ENCODE measurements at regions not wholly inside any gene's neighbourhood (a gene's known extent, or its start where the extent isn't known, plus 50 kb on each side); places are given as distances from the start of the nearest gene placed in this dataset.
"Not testable (repeated sequence)": the region's sequence is repeated elsewhere in the genome, so short reads cannot be mapped to it uniquely, and the experiment has no call there.

GRCh38 chr10:35781643-35782035 is 139.5 kb upstream of the FZD8 start:
- no peaks in the 10 kb centered on the region for H3K4me1 ChIP-seq (ENCODE audit: control insufficient read depth in 1 of 2, extremely low read depth in 1 of 2, insufficient read depth in 2 of 2, low read length in 2 of 2)
- no peak overlapping the region for H3K27ac ChIP-seq (ENCODE audit: low read length)
- Mint-ChIP-seq H3K27ac (no peak overlapping the region), H3K4me3 (no peak overlapping the region), H3K4me1 (no peaks in the 10 kb centered on the region), H3K9me3 (peaks cover 0 to 2% (median 2%) of the 10 kb centered on the region in 3 donors), H3K27me3 (peaks cover 4% of the 10 kb centered on the region in 2 donors), H3K36me3 (no peaks in the 10 kb centered on the region)
- no peak overlapping the region for H3K4me3 ChIP-seq (ENCODE audit: control insufficient read depth in 1 of 2, extremely low read depth in 1 of 2, low read length in 1 of 2)
- 69% methylated on average over 3 of the region's 5 CpGs for WGBS (ENCODE audit: insufficient coverage)
- H3K36me3 ChIP-seq (ENCODE audit: control insufficient read depth in 2 of 2, extremely low read depth in 1 of 2, insufficient read depth in 1 of 2, low read length in 1 of 2) = no peaks in the 10 kb centered on the region
- no peaks in the 10 kb centered on the region for H3K9me3 ChIP-seq
- no peaks in the 10 kb centered on the region for H3K27me3 ChIP-seq (replicated peaks in 1 of 2; ENCODE audit: control insufficient read depth in 2 of 2, extremely low read depth in 1 of 2, insufficient read depth in 2 of 2, low read length in 1 of 2)
- ChIA-PET CTCF (interaction anchor here in 1 of 2 donors (1.6 kb wide), 1 partner anchor 146 kb away, joined by 3 read pairs; no protein-coding TSS in a partner anchor), POLR2A (no interaction called here)
- ATAC-seq (replicated peaks in 1 of 4) (no peak), DNase-seq (peak in 2 of 35 experiments; percentile 1 to 8)

- no CpG with 5 or more reads among the region's 2 CpGs for WGBS (ENCODE audit: insufficient coverage)
- Histone ChIP-seq H3K36me3 (ENCODE audit: control insufficient read depth in 2 of 2, extremely low read depth in 1 of 2, insufficient read depth in 1 of 2, low read length in 1 of 2) (no peaks in the 10 kb centered on the region), H3K27ac (ENCODE audit: low read length) (no peak overlapping the region), H3K9me3 (no peaks in the 10 kb centered on the region), H3K27me3 (replicated peaks in 1 of 2; ENCODE audit: control insufficient read depth in 2 of 2, extremely low read depth in 1 of 2, insufficient read depth in 2 of 2, low read length in 1 of 2) (no peaks in the 10 kb centered on the region), H3K4me1 (ENCODE audit: control insufficient read depth in 1 of 2, extremely low read depth in 1 of 2, insufficient read depth in 2 of 2, low read length in 2 of 2) (no peaks in the 10 kb centered on the region), H3K4me3 (ENCODE audit: control insufficient read depth in 1 of 2, extremely low read depth in 1 of 2, low read length in 1 of 2) (no peak overlapping the region)
- Mint-ChIP-seq H3K4me1 (no peaks in the 10 kb centered on the region), H3K36me3 (no peaks in the 10 kb centered on the region), H3K27me3 (peaks cover 4% of the 10 kb centered on the region in 2 donors), H3K9me3 (no peaks in the 10 kb centered on the region), H3K4me3 (no peak overlapping the region), H3K27ac (no peak overlapping the region)
- ATAC-seq (replicated peaks in 1 of 4) = no peak
- DNase-seq = no peak
- CTCF ChIA-PET = interaction anchor here in 1 of 2 donors (1.6 kb wide), 1 partner anchor 146 kb away, joined by 3 read pairs; no protein-coding TSS in a partner anchor
- POLR2A ChIA-PET = no interaction called here
Measured at GRCh38 chr10:35780970-35781642, 139.0 kb upstream of the FZD8 start.

GRCh38 chr10:35778306-35778705 is 136.2 kb upstream of the FZD8 start:
- Histone ChIP-seq H3K36me3 (ENCODE audit: control insufficient read depth in 2 of 2, extremely low read depth in 1 of 2, insufficient read depth in 1 of 2, low read length in 1 of 2) (no peaks in the 10 kb centered on the region), H3K27ac (ENCODE audit: low read length) (no peak overlapping the region), H3K9me3 (no peaks in the 10 kb centered on the region), H3K4me3 (ENCODE audit: control insufficient read depth in 1 of 2, extremely low read depth in 1 of 2, low read length in 1 of 2) (no peak overlapping the region), H3K4me1 (ENCODE audit: control insufficient read depth in 1 of 2, extremely low read depth in 1 of 2, insufficient read depth in 2 of 2, low read length in 2 of 2) (no peaks in the 10 kb centered on the region), H3K27me3 (replicated peaks in 1 of 2; ENCODE audit: control insufficient read depth in 2 of 2, extremely low read depth in 1 of 2, insufficient read depth in 2 of 2, low read length in 1 of 2) (peaks cover 0 to 4% of the 10 kb centered on the region in 2 experiments)
- no peak overlapping the region for H3K27ac Mint-ChIP-seq
- ChIA-PET CTCF (no interaction called here), POLR2A (no interaction called here)
- no CpG with 5 or more reads among the region's 6 CpGs for WGBS (ENCODE audit: insufficient coverage)
- ATAC-seq (replicated peaks in 1 of 4) = no peak
- peaks cover 0 to 7% (median 5%) of the 10 kb centered on the region in 3 donors for H3K9me3 Mint-ChIP-seq
- no peak for DNase-seq
- H3K4me1 Mint-ChIP-seq = no peaks in the 10 kb centered on the region
- no peaks in the 10 kb centered on the region for H3K36me3 Mint-ChIP-seq
- H3K27me3 Mint-ChIP-seq = peaks cover 8% of the 10 kb centered on the region in 2 donors
- H3K4me3 Mint-ChIP-seq = no peak overlapping the region

- H3K27me3 Mint-ChIP-seq; H3K36me3 Mint-ChIP-seq; H3K4me3 ChIP-seq (ENCODE audit: control insufficient read depth in 1 of 2, extremely low read depth in 1 of 2, low read length in 1 of 2); H3K36me3 ChIP-seq (ENCODE audit: control insufficient read depth in 2 of 2, extremely low read depth in 1 of 2, insufficient read depth in 1 of 2, low read length in 1 of 2); H3K9me3 Mint-ChIP-seq; H3K27ac Mint-ChIP-seq; ATAC-seq (replicated peaks in 1 of 4); H3K4me1 Mint-ChIP-seq; H3K9me3 ChIP-seq; H3K4me1 ChIP-seq (ENCODE audit: control insufficient read depth in 1 of 2, extremely low read depth in 1 of 2, insufficient read depth in 2 of 2, low read length in 2 of 2); H3K4me3 Mint-ChIP-seq; DNase-seq; H3K27ac ChIP-seq (ENCODE audit: low read length); POLR2A ChIA-PET; H3K27me3 ChIP-seq (replicated peaks in 1 of 2; ENCODE audit: control insufficient read depth in 2 of 2, extremely low read depth in 1 of 2, insufficient read depth in 2 of 2, low read length in 1 of 2): not testable (repeated sequence)
- CTCF ChIA-PET = interaction anchor here in 1 of 2 donors (0.6 kb wide), 1 partner anchor 833 kb away, joined by 3 read pairs; no protein-coding TSS in a partner anchor
Measured at GRCh38 chr10:35776557-35776956, 134.5 kb upstream of the FZD8 start.

GRCh38 chr10:35774109-35774508 is 132.0 kb upstream of the FZD8 start:
- CTCF ChIA-PET = no interaction called here
- POLR2A ChIA-PET = no interaction called here

GRCh38 chr10:35770817-35771355 is 128.8 kb upstream of the FZD8 start:
- Mint-ChIP-seq H3K4me3 (no peak overlapping the region), H3K9me3 (peaks cover 0 to 9% (median 6%) of the 10 kb centered on the region in 3 donors), H3K27ac (no peak overlapping the region), H3K4me1 (no peaks in the 10 kb centered on the region), H3K36me3 (no peaks in the 10 kb centered on the region), H3K27me3 (peaks cover 6 to 16% of the 10 kb centered on the region in 2 donors)
- ChIA-PET POLR2A (no interaction called here), CTCF (no interaction called here)
- no CpG with 5 or more reads among the region's 4 CpGs for WGBS (ENCODE audit: insufficient coverage)
- Histone ChIP-seq H3K4me1 (ENCODE audit: control insufficient read depth in 1 of 2, extremely low read depth in 1 of 2, insufficient read depth in 2 of 2, low read length in 2 of 2) (no peaks in the 10 kb centered on the region), H3K27me3 (replicated peaks in 1 of 2; ENCODE audit: control insufficient read depth in 2 of 2, extremely low read depth in 1 of 2, insufficient read depth in 2 of 2, low read length in 1 of 2) (peaks cover 0 to 4% of the 10 kb centered on the region in 2 experiments), H3K27ac (ENCODE audit: low read length) (no peak overlapping the region), H3K4me3 (ENCODE audit: control insufficient read depth in 1 of 2, extremely low read depth in 1 of 2, low read length in 1 of 2) (no peak overlapping the region), H3K9me3 (no peaks in the 10 kb centered on the region), H3K36me3 (ENCODE audit: control insufficient read depth in 2 of 2, extremely low read depth in 1 of 2, insufficient read depth in 1 of 2, low read length in 1 of 2) (no peaks in the 10 kb centered on the region)
- DNase-seq (no peak), ATAC-seq (replicated peaks in 1 of 4) (no peak)

More at GRCh38 chr10:35774109-35774508, 132.0 kb upstream of the FZD8 start:
- Histone ChIP-seq H3K4me1 (ENCODE audit: control insufficient read depth in 1 of 2, extremely low read depth in 1 of 2, insufficient read depth in 2 of 2, low read length in 2 of 2) (no peaks in the 10 kb centered on the region), H3K27ac (ENCODE audit: low read length) (no peak overlapping the region), H3K27me3 (replicated peaks in 1 of 2; ENCODE audit: control insufficient read depth in 2 of 2, extremely low read depth in 1 of 2, insufficient read depth in 2 of 2, low read length in 1 of 2) (peaks cover 0 to 4% of the 10 kb centered on the region in 2 experiments), H3K4me3 (ENCODE audit: control insufficient read depth in 1 of 2, extremely low read depth in 1 of 2, low read length in 1 of 2) (no peak overlapping the region), H3K9me3 (no peaks in the 10 kb centered on the region), H3K36me3 (ENCODE audit: control insufficient read depth in 2 of 2, extremely low read depth in 1 of 2, insufficient read depth in 1 of 2, low read length in 1 of 2) (no peaks in the 10 kb centered on the region)
- Mint-ChIP-seq H3K27me3 (peaks cover 9 to 10% of the 10 kb centered on the region in 2 donors), H3K9me3 (peaks cover 0 to 9% (median 6%) of the 10 kb centered on the region in 3 donors), H3K4me1 (no peaks in the 10 kb centered on the region), H3K36me3 (no peaks in the 10 kb centered on the region), H3K4me3 (no peak overlapping the region), H3K27ac (no peak overlapping the region)
- WGBS (ENCODE audit: insufficient coverage) = no CpG with 5 or more reads among the region's 3 CpGs
- no peak for DNase-seq
- no peak for ATAC-seq (replicated peaks in 1 of 4)
